ENCODE measurements at regions not wholly inside any gene's neighbourhood (a gene's known extent, or its start where the extent isn't known, plus 50 kb on each side); places are given as distances from the start of the nearest gene placed in this dataset.

GRCh38 chr15:62561571-62561970 lies 396.5 kb upstream of the C2CD4B start:
- Mint-ChIP-seq H3K4me1 (ENCODE audit: low read depth) (no peaks in the 10 kb centered on the region), H3K27me3 (peaks cover 1% of the 10 kb centered on the region), H3K9me3 (no peaks in the 10 kb centered on the region), H3K4me3 (no peak overlapping the region), H3K36me3 (ENCODE audit: low read depth) (no peaks in the 10 kb centered on the region), H3K27ac (no peak overlapping the region)
- intact Hi-C loops (cut with micrococcal nuclease) = no loop called here

- H3K27ac Mint-ChIP-seq = no peak overlapping the region
- peaks cover 11% of the 10 kb centered on the region for H3K4me1 Mint-ChIP-seq (ENCODE audit: low read depth)
- H3K9me3 Mint-ChIP-seq = no peaks in the 10 kb centered on the region
- no peaks in the 10 kb centered on the region for H3K36me3 Mint-ChIP-seq (ENCODE audit: low read depth)
- H3K27me3 Mint-ChIP-seq = peaks cover 7% of the 10 kb centered on the region
- no peak overlapping the region for H3K4me3 Mint-ChIP-seq
- intact Hi-C loops (cut with micrococcal nuclease) = no loop called here
Observed at GRCh38 chr15:62564886-62565633, 400.0 kb upstream of the C2CD4B start.

DNA sequence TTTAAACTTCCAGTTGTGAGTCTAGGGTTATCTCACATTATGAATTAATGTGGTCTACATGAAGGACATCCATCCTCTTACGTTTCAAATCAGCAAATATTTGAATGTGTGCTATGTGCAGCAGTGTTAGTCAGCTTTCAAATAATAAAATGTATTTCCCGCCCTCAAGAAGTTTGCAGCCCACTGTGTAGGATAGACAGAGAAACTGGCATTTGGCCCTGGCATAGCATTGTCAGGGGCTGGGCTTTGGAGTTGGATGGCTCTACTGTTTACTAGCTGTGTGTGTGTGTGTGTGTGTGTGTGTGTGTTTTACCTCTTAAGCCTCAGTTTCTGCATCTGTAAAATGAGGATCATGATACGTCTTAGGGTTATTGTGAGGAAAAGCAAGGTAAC lies 400.5 kb upstream of the C2CD4B start:
- intact Hi-C loops (cut with micrococcal nuclease) = no loop called here
- no peak overlapping the region for H3K4me3 Mint-ChIP-seq
- peaks cover 17% of the 10 kb centered on the region for H3K4me1 Mint-ChIP-seq (ENCODE audit: low read depth)
- H3K27ac Mint-ChIP-seq = no peak overlapping the region
- H3K36me3 Mint-ChIP-seq (ENCODE audit: low read depth) = no peaks in the 10 kb centered on the region
- no peaks in the 10 kb centered on the region for H3K9me3 Mint-ChIP-seq
- H3K27me3 Mint-ChIP-seq = peaks cover 10% of the 10 kb centered on the region

- H3K36me3 Mint-ChIP-seq (ENCODE audit: low read depth) = no peaks in the 10 kb centered on the region
- H3K4me1 Mint-ChIP-seq (ENCODE audit: low read depth) = peaks cover 17% of the 10 kb centered on the region
- peaks cover 10% of the 10 kb centered on the region for H3K27me3 Mint-ChIP-seq
- intact Hi-C loops (cut with micrococcal nuclease) = no loop called here
- no peak overlapping the region for H3K4me3 Mint-ChIP-seq
- H3K27ac Mint-ChIP-seq = no peak overlapping the region
- no peaks in the 10 kb centered on the region for H3K9me3 Mint-ChIP-seq
Observed at GRCh38 chr15:62566248-62566647, 401.2 kb upstream of the C2CD4B start.

DNA sequence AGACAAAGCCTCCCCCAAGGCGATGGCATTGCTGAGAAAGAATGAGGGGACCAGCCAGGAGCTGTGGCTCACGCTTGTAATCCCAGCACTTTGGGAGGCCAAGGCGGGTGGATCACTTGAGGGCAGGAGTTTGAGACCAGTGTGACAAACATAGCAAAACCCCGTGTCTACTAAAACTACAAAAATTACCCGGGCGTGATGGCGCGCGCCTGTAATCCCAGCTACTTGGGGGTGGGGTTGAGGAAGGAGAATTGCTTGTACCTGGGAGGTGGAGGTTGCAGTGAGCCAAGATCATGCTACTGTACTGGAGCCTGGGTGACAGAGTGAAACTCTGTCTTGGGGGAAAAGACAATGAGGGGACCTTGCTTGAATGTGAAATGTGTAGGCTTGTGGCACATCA lies 402.4 kb upstream of the C2CD4B start:
- H3K27me3 Mint-ChIP-seq = peaks cover 10% of the 10 kb centered on the region
- peaks cover 17% of the 10 kb centered on the region for H3K4me1 Mint-ChIP-seq (ENCODE audit: low read depth)
- intact Hi-C loops (cut with micrococcal nuclease) = no loop called here

DNA sequence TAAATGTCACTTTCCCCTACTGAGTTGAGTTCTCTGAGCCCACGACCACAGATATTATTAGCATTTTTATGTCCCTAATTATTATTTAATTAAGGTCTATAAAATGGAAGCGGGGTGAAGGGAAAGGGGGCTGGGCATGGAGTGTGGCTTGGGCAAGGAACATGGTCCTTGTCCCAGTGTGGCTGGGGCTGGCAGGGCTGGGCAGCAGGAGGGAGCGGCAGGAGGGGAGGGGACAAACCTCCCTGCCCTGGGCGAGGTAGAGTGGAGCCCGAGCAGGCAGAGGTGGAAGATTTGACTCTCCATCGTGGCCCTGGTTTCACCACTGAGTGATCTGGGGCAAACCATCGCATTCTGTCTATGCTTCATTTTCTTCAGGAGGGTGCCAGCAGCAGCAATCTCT lies 402.9 kb upstream of the C2CD4B start:
- Mint-ChIP-seq H3K27me3 (peaks cover 10% of the 10 kb centered on the region), H3K4me1 (ENCODE audit: low read depth) (peaks cover 17% of the 10 kb centered on the region), H3K4me3 (no peak overlapping the region), H3K27ac (no peak overlapping the region), H3K9me3 (no peaks in the 10 kb centered on the region), H3K36me3 (ENCODE audit: low read depth) (no peaks in the 10 kb centered on the region)
- intact Hi-C loops (cut with micrococcal nuclease) = no loop called here

More for the DNA sequence above, 402.4 kb upstream of the C2CD4B start:
- Mint-ChIP-seq H3K9me3 (no peaks in the 10 kb centered on the region), H3K27ac (no peak overlapping the region), H3K36me3 (ENCODE audit: low read depth) (no peaks in the 10 kb centered on the region), H3K4me3 (no peak overlapping the region)

DNA sequence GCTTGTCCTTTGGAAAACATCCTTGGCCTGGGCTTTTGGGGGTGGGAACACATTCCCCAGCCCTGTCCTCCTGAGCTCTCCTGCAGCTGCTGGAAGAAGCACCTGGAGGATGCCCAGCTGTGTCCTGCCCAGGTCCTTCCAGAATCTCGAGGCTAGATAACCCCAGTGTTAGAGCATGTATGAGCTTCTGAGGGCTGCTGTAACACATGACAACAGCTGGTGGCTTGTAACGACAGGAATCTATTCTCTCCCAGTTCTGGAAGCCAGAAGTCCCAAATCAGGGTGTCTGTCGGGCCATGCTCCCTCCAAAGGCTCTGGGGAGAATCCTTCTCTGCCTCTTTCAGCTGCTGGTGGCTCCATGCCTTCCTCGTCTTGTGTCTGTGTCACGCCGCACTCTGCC lies 403.6 kb upstream of the C2CD4B start:
- intact Hi-C loops (cut with micrococcal nuclease) = no loop called here
- Mint-ChIP-seq H3K36me3 (ENCODE audit: low read depth) (no peaks in the 10 kb centered on the region), H3K27ac (no peak overlapping the region), H3K4me3 (no peak overlapping the region), H3K4me1 (ENCODE audit: low read depth) (peaks cover 17% of the 10 kb centered on the region), H3K9me3 (no peaks in the 10 kb centered on the region), H3K27me3 (peaks cover 10% of the 10 kb centered on the region)

DNA sequence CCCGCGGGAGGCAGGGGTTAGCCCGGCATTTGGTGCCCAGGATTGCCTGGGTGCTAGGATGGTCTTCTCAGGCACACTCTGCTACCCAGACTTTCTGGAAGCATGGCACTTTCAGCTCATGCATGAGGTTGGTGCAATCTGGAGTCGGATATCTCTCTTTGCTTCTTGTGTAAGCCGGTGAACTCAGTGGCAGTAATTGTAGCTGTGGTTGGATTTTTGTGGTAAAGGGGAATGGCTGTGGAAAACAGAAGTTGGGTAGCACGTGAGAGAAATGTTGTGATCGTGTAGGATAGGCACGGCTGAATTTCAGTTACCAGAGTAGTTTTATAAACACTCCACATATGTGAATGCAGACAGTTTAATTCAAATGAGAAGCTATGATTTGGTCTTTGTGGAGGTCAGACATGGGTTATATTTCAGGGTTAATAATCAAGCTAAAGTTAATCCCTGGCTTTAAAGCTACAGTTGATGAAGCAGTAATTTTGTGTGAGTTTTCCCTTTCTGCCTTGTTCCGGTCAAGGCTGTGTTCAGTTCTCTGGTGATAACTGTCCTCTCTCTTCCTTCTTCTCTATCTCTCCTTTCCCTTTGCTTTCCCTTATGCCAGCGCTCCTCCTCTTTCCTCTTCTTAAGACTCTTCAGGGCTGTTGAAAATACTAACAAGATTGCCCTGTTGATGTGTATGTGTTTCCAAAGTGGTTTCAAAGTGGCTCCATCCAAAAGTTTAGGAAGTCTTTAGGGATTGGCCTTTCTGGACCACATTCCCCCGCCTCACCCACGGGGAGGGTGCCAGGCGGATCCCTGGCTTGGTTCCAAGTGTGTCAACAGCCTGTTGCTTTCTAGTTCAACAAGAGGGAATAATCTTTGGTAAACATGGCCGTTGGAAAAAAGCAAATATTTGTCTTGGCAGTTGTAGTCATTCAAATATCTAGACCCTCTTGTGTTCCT lies 404.6 kb upstream of the C2CD4B start:
- H3K27me3 Mint-ChIP-seq = peaks cover 10% of the 10 kb centered on the region
- intact Hi-C loops (cut with micrococcal nuclease) = no loop called here
- H3K4me3 Mint-ChIP-seq = no peak overlapping the region
- H3K27ac Mint-ChIP-seq = peak overlapping the region; percentile 13
- peaks cover 17% of the 10 kb centered on the region for H3K4me1 Mint-ChIP-seq (ENCODE audit: low read depth)
- H3K36me3 Mint-ChIP-seq (ENCODE audit: low read depth) = no peaks in the 10 kb centered on the region
- H3K9me3 Mint-ChIP-seq = no peaks in the 10 kb centered on the region

DNA sequence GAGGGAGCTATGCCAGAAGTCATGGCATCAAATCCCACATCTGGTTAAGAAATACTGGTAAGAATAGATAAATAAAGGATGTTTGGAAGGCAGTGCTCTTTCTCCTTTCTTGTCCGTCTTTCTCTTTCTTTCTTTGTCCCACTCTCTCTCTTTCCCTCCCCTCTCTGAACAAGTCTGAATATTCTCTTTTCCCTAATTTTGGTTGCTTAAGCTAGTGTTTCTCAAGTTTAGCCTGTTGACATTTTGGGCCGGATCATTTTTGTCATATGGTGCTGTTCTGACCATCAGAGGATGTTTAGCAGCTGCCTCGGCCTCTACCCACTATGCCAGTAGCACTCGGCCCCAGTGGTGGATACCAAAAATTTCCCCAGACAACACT lies 405.3 kb upstream of the C2CD4B start:
- Mint-ChIP-seq H3K27ac (no peak overlapping the region), H3K4me1 (ENCODE audit: low read depth) (peaks cover 17% of the 10 kb centered on the region), H3K36me3 (ENCODE audit: low read depth) (no peaks in the 10 kb centered on the region), H3K4me3 (no peak overlapping the region), H3K9me3 (no peaks in the 10 kb centered on the region), H3K27me3 (peaks cover 10% of the 10 kb centered on the region)
- intact Hi-C loops (cut with micrococcal nuclease) = no loop called here

- intact Hi-C loops (cut with micrococcal nuclease) = no loop called here
- Mint-ChIP-seq H3K27ac (no peak overlapping the region), H3K4me3 (no peak overlapping the region), H3K27me3 (peaks cover 10% of the 10 kb centered on the region), H3K9me3 (no peaks in the 10 kb centered on the region), H3K36me3 (ENCODE audit: low read depth) (no peaks in the 10 kb centered on the region), H3K4me1 (ENCODE audit: low read depth) (peaks cover 17% of the 10 kb centered on the region)
Observed at GRCh38 chr15:62571072-62571471, 406.0 kb upstream of the C2CD4B start.

GRCh38 chr15:62572797-62573196 lies 407.7 kb upstream of the C2CD4B start:
- no peak overlapping the region for H3K4me3 Mint-ChIP-seq
- intact Hi-C loops (cut with micrococcal nuclease) = no loop called here
- H3K36me3 Mint-ChIP-seq (ENCODE audit: low read depth) = no peaks in the 10 kb centered on the region
- H3K4me1 Mint-ChIP-seq (ENCODE audit: low read depth) = peaks cover 17% of the 10 kb centered on the region
- peaks cover 10% of the 10 kb centered on the region for H3K27me3 Mint-ChIP-seq
- H3K9me3 Mint-ChIP-seq = no peaks in the 10 kb centered on the region
- H3K27ac Mint-ChIP-seq = no peak overlapping the region

GRCh38 chr15:62573876-62574275 lies 408.8 kb upstream of the C2CD4B start:
- no peaks in the 10 kb centered on the region for H3K36me3 Mint-ChIP-seq (ENCODE audit: low read depth)
- no peak overlapping the region for H3K4me3 Mint-ChIP-seq
- peaks cover 10% of the 10 kb centered on the region for H3K27me3 Mint-ChIP-seq
- peaks cover 17% of the 10 kb centered on the region for H3K4me1 Mint-ChIP-seq (ENCODE audit: low read depth)
- no peaks in the 10 kb centered on the region for H3K9me3 Mint-ChIP-seq
- intact Hi-C loops (cut with micrococcal nuclease) = no loop called here
- no peak overlapping the region for H3K27ac Mint-ChIP-seq

- Mint-ChIP-seq H3K4me3 (no peak overlapping the region), H3K36me3 (ENCODE audit: low read depth) (no peaks in the 10 kb centered on the region), H3K4me1 (ENCODE audit: low read depth) (no peaks in the 10 kb centered on the region), H3K9me3 (no peaks in the 10 kb centered on the region), H3K27me3 (peaks cover 5% of the 10 kb centered on the region), H3K27ac (no peak overlapping the region)
- intact Hi-C loops (cut with micrococcal nuclease) = no loop called here
Observed at GRCh38 chr15:62578546-62578945, 413.5 kb upstream of the C2CD4B start.

GRCh38 chr15:62578960-62579359 lies 413.9 kb upstream of the C2CD4B start:
- intact Hi-C loops (cut with micrococcal nuclease) = no loop called here
- no peaks in the 10 kb centered on the region for H3K4me1 Mint-ChIP-seq (ENCODE audit: low read depth)
- no peak overlapping the region for H3K27ac Mint-ChIP-seq
- no peak overlapping the region for H3K4me3 Mint-ChIP-seq
- no peaks in the 10 kb centered on the region for H3K9me3 Mint-ChIP-seq
- no peaks in the 10 kb centered on the region for H3K36me3 Mint-ChIP-seq (ENCODE audit: low read depth)
- H3K27me3 Mint-ChIP-seq = peaks cover 5% of the 10 kb centered on the region
